NOMO-1 treated with dmso at 0.1 percent for 144 hours (cell line): ENCODE measurements at regions not wholly inside any gene's neighbourhood (a gene's known extent, or its start where the extent isn't known, plus 50 kb on each side); places are given as distances from the start of the nearest gene placed in this dataset.
"Not testable (repeated sequence)": the region's sequence is repeated elsewhere in the genome, so short reads cannot be mapped to it uniquely, and the experiment has no call there.

Experiments used
- DNase-seq: peaks from one replicate; lab custom pipeline; 2025; ENCODE audit not compliant: unreplicated experiment; lab: John Stamatoyannopoulos, UW

DNA sequence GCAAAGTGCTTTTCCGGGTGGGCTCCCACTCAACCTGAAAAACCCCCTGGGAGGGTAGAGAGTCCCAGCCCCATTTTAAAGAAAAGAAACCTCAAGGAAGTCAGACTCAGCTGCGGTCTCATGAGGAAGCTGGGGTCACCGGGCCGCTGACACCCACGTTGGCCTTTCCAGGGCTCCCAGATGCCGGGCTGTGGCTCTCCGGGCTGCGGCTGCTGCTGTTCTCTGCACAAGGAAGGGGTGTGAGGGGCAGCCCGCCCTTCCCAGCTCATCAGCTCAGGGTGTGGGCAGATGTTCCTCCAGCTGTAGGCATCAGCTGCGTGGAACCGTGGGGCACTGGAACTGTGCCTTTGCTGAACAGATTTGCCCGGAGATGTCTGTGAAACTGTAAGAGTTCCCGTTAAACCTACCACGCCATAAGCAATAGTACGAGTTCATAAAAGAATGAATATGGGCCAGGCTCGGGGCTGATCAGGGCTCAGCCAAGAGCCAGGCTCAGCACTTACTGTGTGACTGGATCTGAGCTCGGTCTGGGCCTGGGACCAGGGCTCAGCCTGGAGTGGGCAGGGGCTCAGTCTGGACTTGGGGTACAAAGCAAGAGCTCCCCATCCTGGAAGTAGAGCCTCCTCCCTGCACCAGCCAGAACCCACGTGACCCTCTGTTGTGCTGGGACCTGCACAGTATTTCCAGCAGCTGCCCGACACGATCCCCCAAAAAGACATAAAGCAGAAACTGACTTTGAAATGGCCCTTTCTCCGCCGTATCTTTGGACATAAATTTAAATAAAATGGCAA lies 130.2 kb upstream of the PPP1R26 start:
- DNase-seq, result no peak

DNA sequence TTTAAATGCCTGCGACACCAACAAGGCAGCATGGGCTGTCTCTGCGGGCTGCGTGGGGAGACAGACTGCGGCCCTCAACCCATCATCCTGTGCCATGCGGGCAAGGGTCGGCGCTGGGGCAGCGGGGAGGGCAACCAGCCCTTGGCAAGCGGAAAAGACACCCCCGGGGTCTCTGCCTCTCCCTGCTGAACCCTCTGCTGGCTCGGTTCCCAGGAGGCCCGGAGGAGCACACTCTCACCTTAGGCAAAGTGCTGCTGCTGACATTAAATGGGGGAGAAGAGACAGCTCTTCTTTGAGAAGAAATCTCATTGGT lies 129.6 kb upstream of the PPP1R26 start:
- no peak for DNase-seq

DNA sequence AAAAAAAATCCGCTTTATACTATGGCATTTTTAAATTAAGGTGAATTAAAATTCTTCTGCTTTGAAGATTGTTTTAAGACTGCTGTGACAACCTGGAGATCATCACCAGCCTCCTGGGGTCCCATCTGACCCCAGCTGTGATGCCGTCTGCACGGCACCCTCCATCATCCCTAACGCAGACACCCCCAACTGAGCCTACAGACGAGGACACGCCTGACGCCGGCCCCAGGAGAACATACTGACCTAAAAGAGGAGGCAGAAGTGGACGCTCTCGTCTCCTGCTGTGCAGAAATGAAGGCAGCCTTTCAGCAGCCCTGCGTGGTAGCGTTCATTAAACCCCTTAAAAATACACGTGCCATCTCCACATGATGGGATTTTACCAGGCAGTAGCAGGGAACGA lies 125.6 kb upstream of the PPP1R26 start:
- no peak for DNase-seq

DNA sequence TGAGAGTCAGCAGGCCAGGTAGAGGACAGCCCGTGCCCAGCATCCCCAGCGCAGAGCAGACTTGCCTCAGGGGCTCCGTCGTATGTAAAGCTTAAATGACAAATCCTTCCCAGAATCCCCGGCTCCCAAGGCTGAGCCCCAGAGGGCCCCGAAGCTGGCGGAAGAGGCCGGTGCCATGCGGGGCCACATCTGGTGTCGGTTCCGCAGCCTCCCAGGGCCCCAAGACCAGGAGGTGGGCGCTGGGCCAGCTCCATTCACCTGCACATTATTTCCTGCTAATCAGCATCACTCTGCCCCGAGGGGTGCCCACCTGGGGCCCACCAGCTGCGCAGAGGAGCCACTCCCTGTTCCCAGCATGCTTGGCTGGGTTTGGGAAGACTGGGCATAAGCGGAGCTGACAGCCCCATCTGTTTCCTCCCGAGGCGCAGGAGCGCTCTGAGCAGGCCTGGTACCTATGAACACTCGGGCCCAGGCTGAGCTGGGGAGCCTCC lies 124.0 kb upstream of the PPP1R26 start:
- no peak for DNase-seq

DNA sequence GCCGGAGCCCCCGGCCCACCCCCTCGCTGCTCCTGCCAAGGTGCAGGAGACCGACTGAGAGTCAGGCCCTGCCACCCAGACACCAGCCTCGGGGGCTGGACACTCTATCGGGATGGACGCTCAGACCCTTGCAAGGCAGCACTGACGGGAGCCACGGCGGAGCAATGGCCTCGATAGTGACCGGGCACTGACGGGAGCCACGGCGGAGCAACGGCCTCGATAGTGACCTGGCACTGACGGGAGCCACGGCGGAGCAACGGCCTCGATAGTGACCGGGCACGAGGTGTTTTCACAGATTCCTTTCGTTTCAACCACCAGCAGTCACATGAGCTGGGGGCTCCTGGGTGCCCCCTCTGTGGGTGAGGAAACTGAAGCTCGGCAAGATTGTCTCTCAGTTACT lies 123.6 kb upstream of the PPP1R26 start:
- no peak for DNase-seq

DNA sequence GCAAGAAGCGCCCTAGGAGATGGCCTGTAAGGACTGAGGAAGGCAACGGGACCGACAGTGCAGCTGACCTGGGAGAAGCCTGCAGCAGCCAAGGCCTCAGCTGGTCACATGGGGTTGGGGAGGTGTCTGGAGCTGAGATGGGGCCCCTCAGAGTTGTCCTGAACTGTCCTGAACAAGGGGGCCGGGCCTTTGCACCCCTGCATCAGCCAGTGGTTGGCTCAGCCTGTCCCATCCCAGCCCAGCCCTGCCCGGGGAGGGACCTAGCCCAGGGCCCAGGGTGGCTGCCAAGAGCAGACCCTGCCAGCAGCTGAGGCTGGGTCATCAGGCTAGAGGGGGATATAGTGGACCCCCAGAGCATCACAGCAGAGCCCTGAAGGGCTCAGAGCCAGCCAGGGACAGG lies 122.8 kb upstream of the PPP1R26 start:
- DNase-seq, result no peak

DNA sequence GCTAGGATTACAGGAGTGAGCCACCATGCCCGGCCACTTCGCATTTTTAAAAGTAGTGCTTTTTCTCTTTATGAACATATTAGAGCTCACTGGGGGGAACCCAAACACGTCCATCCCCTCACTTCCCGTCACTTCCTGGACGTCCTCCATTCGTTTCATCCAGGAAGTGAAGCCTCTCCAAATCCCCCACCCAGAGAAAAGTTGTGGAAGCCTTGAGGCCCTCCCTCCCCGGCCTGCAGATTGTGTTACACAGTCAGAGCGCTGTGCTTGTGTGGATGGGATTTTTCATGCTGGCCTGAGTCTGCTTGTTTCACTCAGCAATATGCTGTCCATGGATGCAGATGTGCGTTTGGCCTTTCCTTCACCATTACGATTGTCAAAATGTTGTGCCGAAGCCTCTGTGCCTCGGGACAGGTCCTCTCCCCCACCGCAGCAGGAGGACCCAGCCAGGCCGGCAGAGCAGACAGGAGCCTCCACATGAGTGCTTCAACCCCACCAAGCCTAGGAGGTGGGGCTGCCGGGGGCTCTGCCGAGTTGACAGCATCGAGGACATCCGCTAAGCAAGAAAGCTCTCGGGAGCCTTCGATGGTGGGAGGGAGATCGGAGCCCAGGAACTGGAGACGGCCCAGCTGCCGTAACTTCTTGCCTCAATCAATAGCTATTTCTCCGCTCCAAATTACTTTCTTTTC lies 121.6 kb upstream of the PPP1R26 start:
- no peak for DNase-seq

DNA sequence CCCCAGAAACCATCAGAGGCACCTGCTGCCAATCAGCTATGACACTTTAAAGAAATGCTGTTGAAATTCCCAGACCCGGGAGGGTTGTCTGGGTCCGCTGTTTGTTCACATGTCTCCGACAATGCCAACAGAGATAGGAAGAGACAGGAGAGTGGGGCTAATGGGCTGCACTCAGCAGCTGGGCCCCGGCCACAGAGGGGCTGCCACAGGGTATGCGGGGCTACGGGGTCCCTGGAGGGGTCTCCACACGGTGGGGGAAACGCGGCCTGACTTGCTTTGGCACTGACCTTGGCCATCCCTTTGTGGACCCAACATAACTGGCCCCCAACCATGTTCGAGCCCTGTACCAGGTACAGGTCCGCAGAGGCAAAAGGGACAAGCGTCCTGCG lies 121.0 kb upstream of the PPP1R26 start:
- no peak for DNase-seq

DNA sequence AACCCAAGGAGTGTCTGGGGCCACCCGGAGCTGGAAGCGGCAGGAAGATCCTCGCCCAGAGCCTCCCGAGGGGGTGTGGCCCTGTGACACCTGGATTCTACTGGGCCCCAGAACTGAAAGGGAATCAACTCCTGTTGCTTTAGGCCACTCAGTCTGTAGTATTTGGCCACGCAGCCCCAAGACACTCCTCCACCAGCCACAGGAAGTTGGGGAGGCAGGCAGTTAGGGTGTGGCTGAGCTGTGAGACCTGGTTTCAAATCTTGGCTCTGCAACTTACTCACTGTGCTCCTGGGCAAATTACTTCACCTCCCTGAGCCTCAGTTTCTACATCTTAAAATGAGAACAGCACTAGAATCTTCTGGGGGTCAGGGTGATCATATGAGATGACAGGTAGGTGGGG lies 119.8 kb upstream of the PPP1R26 start:
- no peak for DNase-seq

DNA sequence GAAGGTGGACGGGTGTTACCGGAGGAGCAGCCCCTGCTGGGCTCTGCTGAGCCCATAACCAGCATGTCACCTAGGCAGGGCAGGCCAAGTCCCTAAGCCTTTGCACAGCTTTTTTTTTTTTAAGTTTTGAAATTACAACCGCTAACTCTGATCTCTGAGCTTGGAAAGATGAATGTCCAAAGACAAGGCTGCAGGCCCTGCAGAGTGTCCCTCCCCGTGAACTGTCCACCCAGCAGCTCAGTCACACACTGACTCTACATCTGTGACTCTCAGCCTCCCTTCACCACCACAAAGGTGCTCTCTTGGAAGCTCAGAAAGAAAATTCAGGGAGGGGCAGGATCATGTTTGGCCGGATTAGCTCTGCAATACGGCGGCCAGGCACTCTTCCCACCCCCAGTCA lies 119.0 kb upstream of the PPP1R26 start:
- DNase-seq, result no peak

DNA sequence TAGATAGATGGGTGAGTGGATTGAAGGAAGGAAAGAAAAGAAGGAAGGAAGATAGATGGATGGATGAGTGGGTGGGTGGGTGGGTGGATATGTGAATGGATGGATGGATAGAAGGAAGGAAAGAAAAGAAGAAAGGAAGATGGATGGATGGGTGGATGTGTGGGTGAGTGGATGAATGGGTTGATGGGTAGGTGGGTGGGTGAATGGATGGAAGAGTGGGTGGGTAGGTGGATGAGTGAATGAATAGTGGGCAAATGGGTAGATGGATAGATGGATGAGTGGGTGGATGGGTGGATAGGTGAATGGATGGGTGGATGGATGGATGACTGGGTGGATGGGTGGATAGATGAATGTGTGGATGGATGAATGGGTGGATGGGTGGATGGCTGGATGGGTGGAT lies 117.9 kb upstream of the PPP1R26 start:
- not testable (repeated sequence) for DNase-seq

DNA sequence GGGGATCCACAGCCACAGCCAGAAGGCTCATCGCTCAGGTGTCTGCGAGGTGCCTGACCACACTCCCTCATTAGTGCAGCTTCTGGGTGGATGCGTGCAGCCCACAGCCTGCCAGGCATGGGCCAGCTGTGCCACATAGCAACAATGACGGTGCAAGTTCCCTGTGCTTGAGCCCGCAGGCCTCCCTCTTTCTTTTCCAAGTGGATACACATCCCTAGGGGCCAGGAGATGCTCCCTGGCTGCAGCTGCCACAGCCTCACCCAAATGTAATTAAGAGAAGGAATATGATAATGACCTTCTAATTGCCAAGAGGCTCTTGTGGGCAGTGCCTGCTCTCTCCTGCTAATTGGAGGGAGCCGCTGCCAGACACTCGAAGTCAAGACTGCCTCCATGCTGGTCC lies 116.0 kb upstream of the PPP1R26 start:
- no peak for DNase-seq

DNA sequence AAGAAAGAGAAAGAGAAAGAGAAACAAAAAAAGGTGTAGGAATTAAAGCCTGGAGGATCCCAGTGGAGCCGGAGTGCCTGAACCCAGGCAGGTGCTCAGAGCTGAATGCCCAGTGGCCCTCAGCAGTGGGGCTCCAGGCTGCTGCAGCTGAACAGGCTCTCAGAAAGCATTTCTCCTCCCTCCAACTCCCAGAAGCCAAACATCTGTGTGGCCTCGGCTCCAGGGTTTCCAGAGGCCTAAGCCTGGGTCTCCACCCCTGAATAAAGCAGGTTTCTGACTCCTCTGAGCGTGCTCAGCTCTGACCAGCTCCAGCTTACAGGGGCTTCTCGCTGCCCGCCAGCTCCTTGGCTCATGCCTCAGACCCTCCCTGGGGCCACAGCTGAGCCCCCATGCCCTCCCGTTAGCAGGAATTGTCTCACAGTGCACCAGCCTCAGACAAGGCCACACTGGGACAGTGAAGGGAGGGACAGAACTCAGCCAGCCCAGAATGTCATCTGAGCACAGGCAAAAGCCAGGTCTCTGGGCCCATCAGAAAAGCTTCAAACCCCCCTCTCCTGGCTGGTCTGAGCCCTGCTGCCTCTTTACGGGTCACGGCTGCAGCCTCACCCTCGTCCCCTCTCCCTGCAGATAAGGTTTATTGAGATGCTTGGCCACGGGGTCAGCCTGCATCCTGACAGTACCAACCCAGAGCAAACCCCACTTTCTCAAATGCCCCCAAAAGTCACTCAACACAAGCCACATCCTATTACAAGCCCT lies 114.4 kb upstream of the PPP1R26 start:
- DNase-seq, result no peak

DNA sequence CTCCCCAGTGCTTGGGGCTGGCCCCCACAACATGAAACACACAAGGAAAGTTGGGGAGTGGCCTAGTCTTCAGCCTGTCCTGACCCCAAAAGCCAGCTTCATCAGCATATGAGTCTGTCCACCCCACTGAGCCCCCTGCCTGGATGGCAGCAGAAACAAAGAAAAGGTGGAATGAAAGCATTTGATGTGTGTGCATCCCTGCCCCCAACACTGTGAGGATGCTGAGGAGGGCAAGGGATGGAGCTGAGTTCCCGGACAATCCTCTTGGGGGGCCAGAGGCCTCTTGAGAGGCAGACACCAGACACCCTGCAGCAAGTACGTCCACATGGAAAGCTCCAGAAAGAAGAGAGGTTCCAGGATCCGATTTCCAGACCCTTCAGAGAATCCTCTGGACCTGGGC lies 113.5 kb upstream of the PPP1R26 start:
- DNase-seq, result no peak

DNA sequence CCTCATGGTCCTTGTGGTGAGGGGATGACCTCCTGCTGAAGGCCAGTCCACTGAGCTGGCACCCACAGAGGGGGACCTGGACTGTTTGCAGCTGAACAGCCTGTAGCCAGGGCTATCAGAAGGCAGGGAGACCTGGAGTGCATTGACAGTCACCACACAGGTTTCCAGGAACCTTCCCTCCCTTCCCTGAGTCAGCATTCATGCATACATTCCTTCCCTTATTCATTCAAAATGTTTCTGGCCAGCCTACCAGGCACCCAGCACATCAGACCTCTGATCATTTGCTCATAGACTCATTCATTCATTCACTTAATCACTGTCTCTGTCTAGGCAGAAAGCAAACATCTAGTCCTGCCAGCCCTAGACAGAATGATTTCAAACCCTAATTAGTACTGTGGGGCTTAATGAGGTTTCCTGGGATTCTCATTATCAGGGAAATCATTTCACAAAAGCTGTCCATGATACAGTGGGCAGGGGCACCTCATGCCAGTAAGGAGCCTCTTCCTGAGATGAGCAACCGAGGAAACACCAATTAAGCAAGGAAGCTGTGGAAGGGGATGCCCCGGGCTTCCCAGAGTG lies 110.1 kb upstream of the PPP1R26 start:
- DNase-seq, result no peak

DNA sequence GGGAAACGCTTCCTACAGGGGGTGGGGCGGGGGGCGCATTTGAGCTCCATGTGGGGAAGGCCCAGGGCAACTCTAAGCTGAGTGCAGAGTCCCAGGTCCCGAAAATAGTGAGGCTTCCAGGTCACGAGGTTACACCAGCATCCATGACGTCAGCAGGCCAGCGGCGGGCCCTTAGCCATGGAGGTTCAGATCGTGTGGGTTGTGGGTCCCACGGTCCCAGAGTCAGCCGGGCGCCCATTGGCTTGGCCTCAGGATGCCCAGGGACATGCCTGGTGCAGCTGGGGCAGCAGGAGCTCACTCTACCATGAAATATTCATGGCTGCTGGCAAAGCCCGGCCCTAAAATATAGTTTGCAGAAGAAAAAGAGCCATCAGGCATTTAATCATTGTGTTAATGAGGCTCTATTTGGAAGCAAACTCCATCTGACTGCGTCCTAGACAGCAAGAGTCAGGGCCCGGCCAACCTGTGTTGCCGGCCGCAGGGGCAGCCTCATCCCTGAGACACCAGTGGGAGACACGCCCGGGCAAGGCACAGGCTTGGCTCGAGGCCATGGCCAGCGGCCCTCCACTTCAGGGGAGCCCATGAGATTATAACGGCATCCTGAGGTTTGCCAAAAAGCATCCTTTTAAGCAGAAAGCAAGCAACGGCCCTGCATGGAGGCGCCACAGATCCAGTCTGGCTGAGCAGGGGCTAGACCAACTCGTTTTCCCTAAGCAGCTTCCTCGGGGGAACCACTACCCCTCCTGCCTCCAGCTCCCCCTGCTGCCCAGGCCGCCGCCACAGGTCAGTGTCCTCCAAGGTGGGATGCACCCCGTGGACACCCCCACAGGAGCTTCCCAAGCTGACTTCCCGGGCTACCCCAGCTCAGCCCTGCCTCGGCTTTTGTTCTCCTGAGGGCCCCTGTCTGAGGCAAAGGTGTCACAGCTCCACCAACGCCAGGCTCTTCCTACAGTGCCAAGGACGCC lies 108.9 kb upstream of the PPP1R26 start:
- no peak for DNase-seq

DNA sequence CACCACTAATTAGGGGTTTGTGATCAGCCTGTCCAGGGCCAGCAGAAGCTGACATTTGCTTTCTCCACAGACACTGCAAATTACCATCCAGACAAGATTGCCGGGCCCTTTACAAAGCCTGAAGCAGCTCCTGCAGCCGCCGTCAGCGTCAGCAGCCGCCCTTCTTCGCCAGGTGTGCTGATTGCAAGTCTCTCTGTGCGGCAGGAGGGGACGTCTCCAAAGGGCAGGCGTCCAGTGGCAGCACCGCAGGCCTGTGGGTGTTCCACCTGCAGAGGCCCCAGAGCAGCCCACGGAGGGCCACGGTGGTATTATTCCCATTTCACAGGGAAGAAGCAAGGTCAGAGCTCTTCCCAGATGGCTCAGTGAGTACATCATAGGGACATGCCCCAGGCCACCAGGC lies 108.0 kb upstream of the PPP1R26 start:
- DNase-seq, result no peak

DNA sequence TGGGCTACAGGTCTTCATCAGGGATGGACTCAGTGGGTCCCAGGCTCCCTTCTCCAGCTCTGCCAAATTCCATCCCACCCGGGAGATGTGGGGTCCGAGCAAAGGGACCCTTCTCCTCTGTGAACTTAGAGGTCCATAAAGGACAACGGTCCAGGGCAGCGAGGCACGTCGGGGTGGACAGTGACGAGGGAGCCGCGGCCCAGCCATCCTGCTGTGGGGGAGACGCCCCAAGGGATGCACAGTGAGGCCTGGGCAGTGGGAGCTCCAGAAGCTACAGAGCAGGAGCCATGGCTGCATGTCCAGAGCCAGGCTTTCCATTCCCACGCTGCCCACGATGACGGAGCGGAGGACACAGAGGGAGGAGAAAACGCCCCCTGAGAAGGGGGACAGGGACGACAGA lies 107.5 kb upstream of the PPP1R26 start:
- no peak for DNase-seq

DNA sequence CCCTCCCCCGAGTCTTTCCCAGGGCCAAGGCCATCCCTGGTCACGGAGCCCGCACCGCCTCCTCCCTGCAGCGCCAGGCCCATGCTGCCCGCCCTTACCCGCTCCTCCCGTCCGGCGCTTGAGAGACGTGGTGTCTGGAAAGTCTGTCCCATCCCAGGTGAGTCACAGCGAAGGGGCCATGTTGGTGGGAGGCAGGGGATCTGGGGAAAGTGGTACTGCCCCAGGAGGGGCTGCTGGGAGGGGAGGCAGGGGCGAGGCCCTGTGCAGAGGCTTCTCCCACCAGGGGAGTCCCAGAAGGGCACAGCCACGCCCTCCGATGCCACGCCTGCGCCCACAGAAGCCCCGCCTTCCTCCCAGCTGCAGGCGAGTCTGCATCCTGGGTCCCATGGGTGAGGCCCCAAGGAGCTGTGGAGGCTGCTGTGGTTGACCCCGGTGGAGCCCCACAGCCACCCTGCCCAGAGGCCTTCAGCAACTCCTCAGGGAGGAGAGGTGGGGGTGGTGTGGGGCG lies 107.0 kb upstream of the PPP1R26 start:
- no peak for DNase-seq

DNA sequence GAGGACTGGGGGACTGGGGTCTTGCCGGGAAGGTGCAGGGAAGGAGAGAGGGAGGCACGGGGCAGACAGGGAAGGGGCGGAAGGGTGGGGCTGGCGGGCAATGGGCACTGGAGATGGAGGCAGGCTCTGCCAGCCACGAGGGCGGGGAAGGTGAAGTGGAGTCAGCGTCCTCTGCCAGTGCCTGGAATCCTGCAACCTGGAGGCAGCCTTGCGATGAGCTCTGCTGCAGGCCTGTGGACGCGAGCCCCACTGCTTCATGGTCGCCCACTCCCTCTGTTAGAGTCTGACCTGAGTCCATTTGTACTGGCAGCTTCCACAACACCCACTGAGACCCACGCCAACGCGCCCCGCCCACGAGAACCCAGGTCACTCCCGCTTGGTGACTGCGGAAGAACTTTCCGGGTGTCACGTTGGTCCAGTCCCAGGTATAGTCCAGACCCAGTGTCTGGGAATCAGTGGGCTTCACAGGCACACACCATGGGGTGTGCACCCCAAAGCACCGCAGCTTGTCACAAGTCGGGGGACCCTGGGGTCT lies 106.4 kb upstream of the PPP1R26 start:
- no peak for DNase-seq
